Stimulated activated naive CD8-positive, alpha-beta T cell treated with anti-CD3 and anti-CD28 coated beads, Interleukin-15, amount 100 ng/mL, for 72 hours (primary cell): ENCODE measurements at regions not wholly inside any gene's neighbourhood (a gene's known extent, or its start where the extent isn't known, plus 50 kb on each side); places are given as distances from the start of the nearest gene placed in this dataset.

Experiments
- ATAC-seq: fragments of 150-1000 bp; cut with Tn5 transposase; 2 replicates; pipeline ENCODE4 v1.10.0; 2021; ENCODE audit warnings: mild to moderate bottlenecking, moderate library complexity
- DNase-seq, 2 donors: peaks; one replicate each; pipeline ENCODE4 v3.0.0; 2021 to 2022
- H3K27ac Mint-ChIP-seq, 2 donors: one replicate each; pipeline ENCODE4 v1.8.0; 2022; ENCODE audit warnings: mild to moderate bottlenecking in 2 of 2, mixed read lengths in 2 of 2, moderate library complexity in 2 of 2
- H3K27me3 Mint-ChIP-seq: one replicate; pipeline ENCODE4 v1.8.0; 2022; ENCODE audit warnings: mixed read lengths
- H3K4me1 Mint-ChIP-seq: one replicate; pipeline ENCODE4 v1.8.0; 2022; ENCODE audit warnings: mild to moderate bottlenecking, mixed read lengths
- H3K4me3 Mint-ChIP-seq, 2 donors: one replicate each; pipeline ENCODE4 v1.8.0; 2022; ENCODE audit warnings: mild to moderate bottlenecking in 2 of 2, mixed read lengths in 2 of 2, moderate library complexity in 1 of 2
- H3K9me3 Mint-ChIP-seq, 2 donors: one replicate each; pipeline ENCODE4 v1.8.0; 2022; ENCODE audit warnings: mixed read lengths in 2 of 2

- Mint-ChIP-seq H3K4me1 (peaks cover 38% of the 10 kb centered on the region), H3K9me3 (no peaks in the 10 kb centered on the region), H3K4me3 (no peak overlapping the region), H3K27ac (no peak overlapping the region), H3K27me3 (no peaks in the 10 kb centered on the region)
- ATAC-seq (no peak), DNase-seq (no peak)
Observed at GRCh38 chr6:144724818-144725217, 439.7 kb downstream of the UTRN start.

- Mint-ChIP-seq H3K9me3 (no peaks in the 10 kb centered on the region), H3K4me3 (peak overlapping the region; percentile 10 to 46), H3K27ac (peak overlapping the region; percentile 16 to 27), H3K27me3 (no peaks in the 10 kb centered on the region), H3K4me1 (peaks cover 38% of the 10 kb centered on the region)
- ATAC-seq (peak; percentile 96), DNase-seq (peak; percentile 44 to 54)
Observed at GRCh38 chr6:144725736-144726522, 440.8 kb downstream of the UTRN start.

GRCh38 chr6:144728804-144729203 lies 443.7 kb downstream of the UTRN start:
- no peak overlapping the region for H3K27ac Mint-ChIP-seq
- ATAC-seq (no peak), DNase-seq (no peak)
- peaks cover 30% of the 10 kb centered on the region for H3K4me1 Mint-ChIP-seq
- no peaks in the 10 kb centered on the region for H3K9me3 Mint-ChIP-seq
- no peak overlapping the region for H3K4me3 Mint-ChIP-seq
- no peaks in the 10 kb centered on the region for H3K27me3 Mint-ChIP-seq

GRCh38 chr6:144729502-144729901 lies 444.4 kb downstream of the UTRN start:
- Mint-ChIP-seq H3K9me3 (no peaks in the 10 kb centered on the region), H3K4me1 (peaks cover 30% of the 10 kb centered on the region), H3K27ac (no peak overlapping the region), H3K27me3 (no peaks in the 10 kb centered on the region), H3K4me3 (peak overlapping the region; percentile 40 to 48)
- ATAC-seq (no peak), DNase-seq (no peak)

- no peak for DNase-seq
- Mint-ChIP-seq H3K4me3 (no peak overlapping the region), H3K27me3 (no peaks in the 10 kb centered on the region), H3K27ac (no peak overlapping the region), H3K9me3 (no peaks in the 10 kb centered on the region), H3K4me1 (peaks cover 30% of the 10 kb centered on the region)
- no peak for ATAC-seq
Observed at GRCh38 chr6:144730088-144730645, 445.0 kb downstream of the UTRN start.

- no peak overlapping the region for H3K27ac Mint-ChIP-seq
- peaks cover 23% of the 10 kb centered on the region for H3K4me1 Mint-ChIP-seq
- DNase-seq = no peak
- H3K9me3 Mint-ChIP-seq = no peaks in the 10 kb centered on the region
- H3K4me3 Mint-ChIP-seq = no peak overlapping the region
- no peak for ATAC-seq
- no peaks in the 10 kb centered on the region for H3K27me3 Mint-ChIP-seq
Observed at GRCh38 chr6:144731229-144731628, 446.1 kb downstream of the UTRN start.

GRCh38 chr6:144736763-144737162 lies 451.6 kb downstream of the UTRN start:
- H3K9me3 Mint-ChIP-seq = no peaks in the 10 kb centered on the region
- ATAC-seq (no peak), DNase-seq (no peak)
- no peak overlapping the region for H3K4me3 Mint-ChIP-seq
- H3K27me3 Mint-ChIP-seq = no peaks in the 10 kb centered on the region
- H3K27ac Mint-ChIP-seq = no peak overlapping the region
- H3K4me1 Mint-ChIP-seq = no peaks in the 10 kb centered on the region

- H3K9me3 Mint-ChIP-seq = no peaks in the 10 kb centered on the region
- no peaks in the 10 kb centered on the region for H3K4me1 Mint-ChIP-seq
- H3K4me3 Mint-ChIP-seq = no peak overlapping the region
- DNase-seq = no peak
- no peaks in the 10 kb centered on the region for H3K27me3 Mint-ChIP-seq
- H3K27ac Mint-ChIP-seq = peak overlapping the region in 1 of 2 donors; percentile 12
- ATAC-seq = no peak
Observed at GRCh38 chr6:144737998-144738397, 452.9 kb downstream of the UTRN start.

GRCh38 chr6:144739873-144740272 lies 454.7 kb downstream of the UTRN start:
- Mint-ChIP-seq H3K27me3 (no peaks in the 10 kb centered on the region), H3K4me3 (no peak overlapping the region), H3K9me3 (no peaks in the 10 kb centered on the region), H3K4me1 (no peaks in the 10 kb centered on the region), H3K27ac (no peak overlapping the region)
- ATAC-seq = no peak
- no peak for DNase-seq

- H3K27ac Mint-ChIP-seq = no peak overlapping the region
- H3K4me1 Mint-ChIP-seq = peaks cover under 1% of the 10 kb centered on the region
- H3K4me3 Mint-ChIP-seq = no peak overlapping the region
- H3K27me3 Mint-ChIP-seq = no peaks in the 10 kb centered on the region
- no peaks in the 10 kb centered on the region for H3K9me3 Mint-ChIP-seq
- DNase-seq (no peak), ATAC-seq (no peak)
Observed at GRCh38 chr6:144741659-144742058, 456.5 kb downstream of the UTRN start.

GRCh38 chr6:144742779-144743178 lies 457.6 kb downstream of the UTRN start:
- no peaks in the 10 kb centered on the region for H3K9me3 Mint-ChIP-seq
- no peak overlapping the region for H3K27ac Mint-ChIP-seq
- H3K27me3 Mint-ChIP-seq = no peaks in the 10 kb centered on the region
- ATAC-seq (no peak), DNase-seq (no peak)
- no peak overlapping the region for H3K4me3 Mint-ChIP-seq
- peaks cover 10% of the 10 kb centered on the region for H3K4me1 Mint-ChIP-seq

GRCh38 chr6:144744720-144745119 lies 459.6 kb downstream of the UTRN start:
- H3K27me3 Mint-ChIP-seq = no peaks in the 10 kb centered on the region
- DNase-seq (no peak), ATAC-seq (no peak)
- no peak overlapping the region for H3K4me3 Mint-ChIP-seq
- no peaks in the 10 kb centered on the region for H3K9me3 Mint-ChIP-seq
- peaks cover 10% of the 10 kb centered on the region for H3K4me1 Mint-ChIP-seq
- no peak overlapping the region for H3K27ac Mint-ChIP-seq

GRCh38 chr6:144745439-144745838 lies 460.3 kb downstream of the UTRN start:
- no peak overlapping the region for H3K4me3 Mint-ChIP-seq

GRCh38 chr6:144746902-144747469 lies 461.9 kb downstream of the UTRN start:
- H3K4me3 Mint-ChIP-seq = no peak overlapping the region
- DNase-seq (no peak), ATAC-seq (no peak)
- H3K4me1 Mint-ChIP-seq = peaks cover 10% of the 10 kb centered on the region
- H3K27me3 Mint-ChIP-seq = no peaks in the 10 kb centered on the region
- peak overlapping the region in 1 of 2 donors; percentile 27 for H3K27ac Mint-ChIP-seq
- H3K9me3 Mint-ChIP-seq = no peaks in the 10 kb centered on the region

More at GRCh38 chr6:144745439-144745838, 460.3 kb downstream of the UTRN start:
- Mint-ChIP-seq H3K27me3 (no peaks in the 10 kb centered on the region), H3K9me3 (no peaks in the 10 kb centered on the region), H3K4me1 (peaks cover 10% of the 10 kb centered on the region), H3K27ac (no peak overlapping the region)
- DNase-seq (no peak), ATAC-seq (no peak)

- no peak for DNase-seq
- Mint-ChIP-seq H3K27me3 (no peaks in the 10 kb centered on the region), H3K27ac (no peak overlapping the region), H3K4me1 (peaks cover 10% of the 10 kb centered on the region), H3K4me3 (no peak overlapping the region), H3K9me3 (no peaks in the 10 kb centered on the region)
- no peak for ATAC-seq
Observed at GRCh38 chr6:144749263-144749662, 464.1 kb downstream of the UTRN start.

GRCh38 chr6:144753023-144753705 lies 468.0 kb downstream of the UTRN start:
- Mint-ChIP-seq H3K27ac (peak overlapping the region in 1 of 2 donors; percentile 9), H3K27me3 (no peaks in the 10 kb centered on the region), H3K4me1 (no peaks in the 10 kb centered on the region), H3K4me3 (no peak overlapping the region), H3K9me3 (no peaks in the 10 kb centered on the region)
- no peak for DNase-seq
- no peak for ATAC-seq
